ENCODE measurements at regions not wholly inside any gene's neighbourhood (a gene's known extent, or its start where the extent isn't known, plus 50 kb on each side); places are given as distances from the start of the nearest gene placed in this dataset.

DNA sequence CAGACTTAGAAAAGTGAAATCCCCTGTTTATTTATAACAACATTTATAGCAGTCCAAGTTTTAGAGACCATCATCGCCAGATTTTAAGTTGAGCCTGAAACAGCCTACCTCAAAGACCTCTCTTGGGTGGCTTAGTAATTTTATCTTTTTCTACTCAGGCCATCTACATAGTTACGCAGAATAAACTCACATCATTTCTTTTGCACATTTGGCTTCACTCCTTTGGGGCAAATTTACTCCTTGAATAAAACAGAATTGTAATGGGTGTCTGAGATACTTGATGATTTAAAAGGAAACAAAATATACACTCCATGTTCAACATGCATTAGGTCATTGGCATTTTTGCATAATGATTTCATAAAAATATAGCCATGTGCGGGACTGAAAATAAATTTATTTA, 104.7 kb upstream of the TSPAN8 start:
- Histone ChIP-seq H4K20me1 (ENCODE audit: control insufficient read depth, insufficient read depth, insufficient read length) (no peaks in the 10 kb centered on the region), H2BK15ac (ENCODE audit: low read depth, low read length) (no peak overlapping the region), H3K23me2 (ENCODE audit: insufficient read length, low read depth, low read length, poor library complexity, severe bottlenecking) (no peaks in the 10 kb centered on the region), H3K4me2 (ENCODE audit: insufficient read depth, insufficient read length, low read length) (no peak overlapping the region), H4K91ac (ENCODE audit: insufficient read length, low read depth, low read length) (no peak overlapping the region), H2AK5ac (ENCODE audit: insufficient read length, low read length) (no peak overlapping the region), H3K56ac (ENCODE audit: insufficient read length, low read depth, low read length) (no peak overlapping the region), H3K4me1 (ENCODE audit: insufficient read depth, low read length) (no peaks in the 10 kb centered on the region), H3K9me3 (ENCODE audit: control insufficient read depth, low read depth, low read length) (no peaks in the 10 kb centered on the region), H2BK12ac (ENCODE audit: insufficient read length, low read depth, low read length) (no peak overlapping the region), H2BK20ac (ENCODE audit: low read depth, low read length, poor library complexity, severe bottlenecking) (no peak overlapping the region), H2BK5ac (ENCODE audit: insufficient read length, low read length) (no peak overlapping the region), H3K27ac (ENCODE audit: insufficient read length, low read depth, low read length) (no peak overlapping the region), H2AFZ (ENCODE audit: low read length) (no peak overlapping the region), H2BK120ac (ENCODE audit: low read depth, low read length, poor library complexity, severe bottlenecking) (no peak overlapping the region), H3K14ac (ENCODE audit: insufficient read depth, low read length) (no peak overlapping the region), H4K8ac (replicated peaks; ENCODE audit: insufficient read length, low read depth, low read length) (no peak overlapping the region), H3K9ac (ENCODE audit: extremely low read depth, insufficient read length, low read length) (no peak overlapping the region), H3K4ac (ENCODE audit: low read depth, low read length) (no peak overlapping the region), H3K79me1 (ENCODE audit: insufficient read depth, low read depth, low read length, poor library complexity, severe bottlenecking) (no peaks in the 10 kb centered on the region), H4K5ac (ENCODE audit: insufficient read length, low read depth, low read length) (no peak overlapping the region), H3K23ac (ENCODE audit: insufficient read length, low read depth, low read length) (no peak overlapping the region), H3K79me2 (ENCODE audit: insufficient read depth, low read length) (no peaks in the 10 kb centered on the region), H3T11ph (ENCODE audit: low read length) (no peak overlapping the region), H3K27me3 (ENCODE audit: insufficient read depth, low read length) (no peaks in the 10 kb centered on the region), H3K18ac (ENCODE audit: insufficient read length, low read depth, low read length) (no peak overlapping the region)
- H3K27ac Mint-ChIP-seq = no peak overlapping the region
- TF ChIP-seq CTCF (conservative IDR thresholded peaks at IDR 0.05) = no peak
- no peak overlapping the region for H3K4me3 Mint-ChIP-seq
- H3K4me1 Mint-ChIP-seq = peaks cover 0 to 3% of the 10 kb centered on the region in 2 experiments; a peak in 1 of 4 replicates
- H3K27me3 Mint-ChIP-seq (ENCODE audit: low read depth) = no peaks in the 10 kb centered on the region
- no peaks in the 10 kb centered on the region for H3K36me3 Mint-ChIP-seq (ENCODE audit: insufficient read depth in 1 of 3, low read depth in 3 of 3)
- no peak for DNase-seq
- WGBS (ENCODE audit: extremely low coverage, insufficient read length, low lambda C conversion rate) = no CpG with 5 or more reads among the region's 3 CpGs
- H3K9me3 Mint-ChIP-seq = 0 out of 5 replicates have a peak, but pooled peaks cover 0 to 1% of the 10 kb centered on the region in 2 experiments
